ENCODE measurements at regions not wholly inside any gene's neighbourhood (a gene's known extent, or its start where the extent isn't known, plus 50 kb on each side); places are given as distances from the start of the nearest gene placed in this dataset.

DNA sequence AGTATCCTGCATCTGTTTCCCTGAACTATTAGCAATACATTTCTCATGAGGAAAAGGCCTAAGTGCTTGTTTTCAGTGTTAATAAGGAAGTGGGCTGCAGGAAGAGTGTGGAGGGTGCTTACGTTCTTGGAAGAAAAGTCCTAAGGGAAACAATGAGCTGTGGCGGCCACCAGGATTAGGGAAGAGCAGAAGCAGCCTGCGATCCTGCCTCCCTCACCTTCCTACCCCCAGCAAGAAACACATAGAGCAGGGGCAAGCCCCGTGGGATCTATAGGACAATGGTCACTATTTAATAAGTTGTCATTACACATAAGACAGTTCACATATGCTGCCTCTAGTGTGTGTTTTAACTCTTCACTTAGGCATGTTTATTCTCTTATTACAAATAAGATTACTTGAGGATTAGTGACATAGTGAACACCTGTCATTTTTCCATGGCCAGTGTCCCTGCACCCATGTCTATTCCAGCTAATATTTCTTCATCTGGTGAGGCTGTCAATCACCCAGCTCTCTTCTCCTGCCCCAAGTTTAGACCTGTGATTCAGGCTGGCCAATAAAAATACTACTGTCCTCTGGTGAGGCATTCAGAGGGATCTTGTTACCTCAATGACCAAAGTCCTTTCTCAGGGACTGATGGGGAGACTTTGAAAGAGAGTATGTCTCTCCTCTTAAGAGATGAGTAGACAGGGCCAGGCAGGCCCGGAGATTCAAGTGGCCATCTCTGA, 510.9 kb upstream of the CELF4 start:
- Histone ChIP-seq H3K9me3 (no peaks in the 10 kb centered on the region), H3K27ac (no peak overlapping the region), H3K36me3 (no peaks in the 10 kb centered on the region), H3K27me3 (no peaks in the 10 kb centered on the region), H3K4me1 (ENCODE audit: insufficient read depth) (no peaks in the 10 kb centered on the region), H3K4me3 (no peak overlapping the region)
- DNase-seq, result no peak
- intact Hi-C loops (cut with DNase I), result loop anchor here in 1 of 4 donors (10.0 kb wide), 1 partner anchor 1392 kb away; no protein-coding TSS in a partner anchor
- 78 to 83% (median 81%) methylated on average over 5 of the region's 5 CpGs for WGBS, 3 donors
- TF ChIP-seq EP300 (IDR thresholded peaks at IDR 0.05) (no peak), POLR2A (IDR thresholded peaks at IDR 0.05) (no peak)
- TF ChIP-seq, protein P1, sequence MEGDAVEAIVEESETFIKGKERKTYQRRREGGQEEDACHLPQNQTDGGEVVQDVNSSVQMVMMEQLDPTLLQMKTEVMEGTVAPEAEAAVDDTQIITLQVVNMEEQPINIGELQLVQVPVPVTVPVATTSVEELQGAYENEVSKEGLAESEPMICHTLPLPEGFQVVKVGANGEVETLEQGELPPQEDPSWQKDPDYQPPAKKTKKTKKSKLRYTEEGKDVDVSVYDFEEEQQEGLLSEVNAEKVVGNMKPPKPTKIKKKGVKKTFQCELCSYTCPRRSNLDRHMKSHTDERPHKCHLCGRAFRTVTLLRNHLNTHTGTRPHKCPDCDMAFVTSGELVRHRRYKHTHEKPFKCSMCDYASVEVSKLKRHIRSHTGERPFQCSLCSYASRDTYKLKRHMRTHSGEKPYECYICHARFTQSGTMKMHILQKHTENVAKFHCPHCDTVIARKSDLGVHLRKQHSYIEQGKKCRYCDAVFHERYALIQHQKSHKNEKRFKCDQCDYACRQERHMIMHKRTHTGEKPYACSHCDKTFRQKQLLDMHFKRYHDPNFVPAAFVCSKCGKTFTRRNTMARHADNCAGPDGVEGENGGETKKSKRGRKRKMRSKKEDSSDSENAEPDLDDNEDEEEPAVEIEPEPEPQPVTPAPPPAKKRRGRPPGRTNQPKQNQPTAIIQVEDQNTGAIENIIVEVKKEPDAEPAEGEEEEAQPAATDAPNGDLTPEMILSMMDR (IDR thresholded peaks at IDR 0.05), result no peak

DNA sequence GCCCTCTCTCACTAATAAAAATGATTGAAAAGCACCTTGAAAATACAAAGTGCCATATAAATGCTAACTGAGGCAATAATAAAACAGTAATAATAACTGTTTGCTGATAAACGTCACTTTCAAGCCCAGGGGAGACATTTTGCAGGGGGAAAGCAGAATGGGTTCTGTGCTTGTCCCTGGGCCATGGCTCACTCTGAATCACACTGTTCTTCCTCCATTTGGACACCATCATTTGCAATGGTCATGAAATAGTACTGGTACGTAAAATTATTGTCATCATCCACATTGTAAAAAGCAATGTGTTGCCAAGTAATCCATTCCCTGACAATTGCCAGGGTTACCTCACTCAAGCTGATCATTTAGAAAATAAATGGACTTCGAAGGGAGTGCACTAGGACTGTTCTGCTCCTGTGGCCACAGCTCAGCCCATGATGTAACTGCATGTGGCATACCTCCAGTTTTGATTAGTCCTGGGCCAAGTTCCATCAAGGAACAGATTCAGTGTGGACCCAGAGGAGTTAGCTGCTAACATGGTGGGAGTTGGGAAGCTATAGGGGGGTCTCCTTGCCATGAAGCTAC, 508.8 kb upstream of the CELF4 start:
- H3K27me3 ChIP-seq, result no peaks in the 10 kb centered on the region
- H3K36me3 ChIP-seq, result no peaks in the 10 kb centered on the region
- H3K27ac ChIP-seq, result no peak overlapping the region
- intact Hi-C loops (cut with DNase I), result loop anchor here in 1 of 4 donors (10.0 kb wide), 1 partner anchor 1390 kb away; no protein-coding TSS in a partner anchor
- TF ChIP-seq POLR2A (IDR thresholded peaks at IDR 0.05) (no peak), EP300 (IDR thresholded peaks at IDR 0.05) (no peak)
- TF ChIP-seq, protein P1 (IDR thresholded peaks at IDR 0.05), result no peak
- H3K4me1 ChIP-seq (ENCODE audit: insufficient read depth), result no peaks in the 10 kb centered on the region
- no peaks in the 10 kb centered on the region for H3K9me3 ChIP-seq
- WGBS, 3 donors, result 60 to 65% (median 61%) methylated on average over 3 of the region's 3 CpGs
- H3K4me3 ChIP-seq, result no peak overlapping the region
- no peak for DNase-seq

DNA sequence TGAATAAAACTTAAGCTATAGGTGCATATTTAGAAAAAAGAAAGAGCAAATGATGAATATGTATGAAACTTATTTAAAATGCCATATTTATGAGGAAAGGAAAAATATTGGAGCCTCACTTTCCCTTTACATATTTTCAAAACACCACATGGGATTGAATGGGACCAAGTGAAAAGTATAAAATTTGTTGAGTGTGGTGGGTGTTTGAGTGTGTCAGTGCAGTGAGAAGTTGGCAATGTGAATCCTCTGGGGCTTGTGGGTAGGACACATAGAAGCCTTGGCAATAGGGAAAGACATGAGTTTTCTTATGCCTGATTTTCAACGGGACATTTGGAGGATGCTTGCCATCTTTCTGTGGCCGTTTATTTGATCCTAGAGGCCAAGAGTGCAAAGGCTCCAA, 502.2 kb upstream of the CELF4 start:
- H3K9me3 ChIP-seq, result no peaks in the 10 kb centered on the region
- intact Hi-C loops (cut with DNase I), result no loop called here
- WGBS, 3 donors, result 70 to 80% (median 77%) methylated on average over 2 of the region's 2 CpGs

DNA sequence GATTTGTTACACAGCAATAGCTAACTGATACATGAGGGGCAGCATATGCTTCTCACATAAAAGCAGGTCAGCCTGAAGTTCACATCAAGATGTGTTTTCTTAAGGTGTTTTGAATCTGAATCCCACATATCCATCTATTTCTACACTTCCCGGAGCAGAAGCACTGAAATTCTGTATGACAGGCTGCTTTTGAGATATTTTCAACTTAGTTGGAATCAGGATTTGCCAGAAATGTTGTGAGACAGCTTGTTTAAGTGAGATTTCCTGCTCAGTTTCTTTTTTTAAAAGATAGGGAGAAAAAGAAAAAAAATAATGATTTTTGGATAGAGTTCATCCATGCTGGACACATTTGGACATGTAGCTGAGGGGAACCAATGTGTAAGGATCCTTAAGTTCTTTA, 501.5 kb upstream of the CELF4 start:
- WGBS, 3 donors, result 80 to 91% (median 88%) methylated on average over 1 of the region's 1 CpG
- intact Hi-C loops (cut with DNase I), result no loop called here
- no peak overlapping the region for H3K4me3 ChIP-seq
- DNase-seq, result no peak
- H3K27me3 ChIP-seq, result no peaks in the 10 kb centered on the region
- no peaks in the 10 kb centered on the region for H3K36me3 ChIP-seq
- no peaks in the 10 kb centered on the region for H3K9me3 ChIP-seq
- H3K4me1 ChIP-seq (ENCODE audit: insufficient read depth), result no peaks in the 10 kb centered on the region
- TF ChIP-seq, protein P1 (IDR thresholded peaks at IDR 0.05), result no peak
- TF ChIP-seq POLR2A (IDR thresholded peaks at IDR 0.05) (no peak), EP300 (IDR thresholded peaks at IDR 0.05) (no peak)
- no peak overlapping the region for H3K27ac ChIP-seq

More for the DNA sequence above, 502.2 kb upstream of the CELF4 start:
- Histone ChIP-seq H3K4me3 (no peak overlapping the region), H3K27ac (no peak overlapping the region), H3K36me3 (no peaks in the 10 kb centered on the region), H3K4me1 (ENCODE audit: insufficient read depth) (no peaks in the 10 kb centered on the region), H3K27me3 (no peaks in the 10 kb centered on the region)
- TF ChIP-seq EP300 (IDR thresholded peaks at IDR 0.05) (no peak), POLR2A (IDR thresholded peaks at IDR 0.05) (no peak)
- TF ChIP-seq, protein P1 (IDR thresholded peaks at IDR 0.05), result no peak
- DNase-seq, result no peak

Measured in ovary (tissue), 7 donors.